ENCODE measurements at regions not wholly inside any gene's neighbourhood (a gene's known extent, or its start where the extent isn't known, plus 50 kb on each side); places are given as distances from the start of the nearest gene placed in this dataset.
"Not testable (repeated sequence)": the region's sequence is repeated elsewhere in the genome, so short reads cannot be mapped to it uniquely, and the experiment has no call there.

- TF ChIP-seq CTCF (IDR thresholded peaks at IDR 0.05; ENCODE audit: insufficient read depth, low read length, poor library complexity, severe bottlenecking); EZH2phosphoT487 (conservative IDR thresholded peaks at IDR 0.05; ENCODE audit: low read length): not testable (repeated sequence)
These were observed 69.9 kb upstream of the TBC1D5 start for GRCh38 chr3:17812328-17812727.

All from SU-DHL-6 (cell line).